ENCODE measurements at regions not wholly inside any gene's neighbourhood (a gene's known extent, or its start where the extent isn't known, plus 50 kb on each side); places are given as distances from the start of the nearest gene placed in this dataset.

DNA sequence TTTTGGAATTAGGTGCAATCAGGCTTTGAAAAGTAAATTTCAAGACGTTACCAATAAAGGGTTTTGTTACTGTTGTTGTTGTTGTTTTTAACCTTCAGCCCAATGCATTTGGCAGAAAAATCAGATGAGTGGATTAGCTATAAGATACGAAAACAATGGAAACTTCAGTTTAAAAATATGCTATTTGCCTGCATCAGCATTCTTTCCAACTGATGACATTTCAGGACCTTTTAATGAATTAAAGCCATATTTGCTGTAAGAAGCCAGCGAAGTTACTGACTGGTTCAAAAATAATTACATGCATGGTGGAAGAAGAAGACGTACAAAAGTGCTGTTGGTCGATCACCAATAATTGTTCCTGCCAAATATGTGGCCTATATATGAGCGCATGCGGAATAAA lies 639.3 kb upstream of the SOX11 start:
- H3K4me3 ChIP-seq (ENCODE audit: low read length), result no peak overlapping the region
- DNase-seq (ENCODE audit: low read depth), result no peak
- TF ChIP-seq CTCF (IDR thresholded peaks at IDR 0.05; ENCODE audit: insufficient read depth, low read depth, low read length, missing control alignments), result no peak

- DNase-seq (ENCODE audit: low read depth), result no peak
- TF ChIP-seq CTCF (IDR thresholded peaks at IDR 0.05; ENCODE audit: insufficient read depth, low read depth, low read length, missing control alignments), result no peak
- no peak overlapping the region for H3K4me3 ChIP-seq (ENCODE audit: low read length)
These were observed 634.3 kb upstream of the SOX11 start for GRCh38 chr2:5057891-5058351.

DNA sequence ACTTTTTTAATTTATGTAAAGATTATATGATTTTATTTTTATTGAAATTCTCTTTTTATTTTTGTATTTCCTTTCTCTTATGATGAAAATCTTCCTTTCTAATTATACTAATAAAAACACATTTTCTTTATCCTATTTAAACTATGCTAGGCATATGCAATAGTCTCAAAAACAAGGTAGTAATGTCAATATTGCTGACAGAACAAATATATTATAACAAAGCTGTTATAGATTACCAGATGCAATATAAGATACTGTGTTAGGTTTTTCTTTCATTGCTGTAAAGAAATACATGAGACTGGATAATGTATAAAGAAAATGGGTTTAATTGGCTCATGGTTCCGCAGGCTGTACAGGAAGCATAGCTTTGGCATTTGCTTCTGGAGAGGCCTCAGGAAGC lies 631.2 kb upstream of the SOX11 start:
- DNase-seq (ENCODE audit: low read depth), result no peak
- no peak overlapping the region for H3K4me3 ChIP-seq (ENCODE audit: low read length)
- TF ChIP-seq CTCF (IDR thresholded peaks at IDR 0.05; ENCODE audit: insufficient read depth, low read depth, low read length, missing control alignments), result no peak

DNA sequence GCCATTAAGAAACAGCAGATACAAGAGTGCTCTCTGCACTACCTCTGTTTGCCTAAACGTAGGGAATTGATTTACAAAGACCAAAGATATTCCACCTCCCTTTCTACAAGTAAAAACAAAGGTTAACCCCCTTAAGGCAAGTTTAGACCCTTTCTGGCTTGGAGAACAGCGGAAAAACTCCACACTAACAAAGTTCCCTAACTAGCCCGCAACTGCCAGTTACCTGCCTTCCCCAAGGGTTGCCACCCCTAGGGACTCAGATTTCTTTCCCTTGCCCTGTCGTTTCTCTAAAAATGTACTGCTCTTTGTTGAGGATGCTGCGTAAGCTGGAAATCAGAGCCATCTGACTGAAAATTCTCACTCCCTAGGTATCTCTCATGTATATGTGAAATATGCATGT lies 627.5 kb upstream of the SOX11 start:
- no peak overlapping the region for H3K4me3 ChIP-seq (ENCODE audit: low read length)
- TF ChIP-seq CTCF (IDR thresholded peaks at IDR 0.05; ENCODE audit: insufficient read depth, low read depth, low read length, missing control alignments), result no peak
- no peak for DNase-seq (ENCODE audit: low read depth)

DNA sequence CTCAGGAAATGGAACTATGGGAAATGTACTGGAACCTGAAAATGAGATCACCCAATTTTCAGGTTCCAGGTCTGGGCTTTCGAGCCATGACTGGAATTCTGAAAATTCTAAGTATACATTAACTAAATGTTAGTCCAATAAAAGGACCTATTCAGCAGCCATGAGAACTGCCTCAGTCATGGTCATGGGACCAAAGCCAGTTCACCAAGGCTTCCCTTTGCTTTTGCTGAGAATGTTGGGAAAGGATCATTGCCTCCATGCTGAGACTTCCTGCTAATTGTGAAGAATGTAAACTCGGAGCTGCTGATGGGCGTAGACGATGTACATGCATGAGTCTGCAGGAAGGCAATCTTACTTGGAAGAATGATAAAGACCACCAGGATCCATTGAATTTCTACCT lies 624.4 kb upstream of the SOX11 start:
- no peak overlapping the region for H3K4me3 ChIP-seq (ENCODE audit: low read length)
- TF ChIP-seq CTCF (IDR thresholded peaks at IDR 0.05; ENCODE audit: insufficient read depth, low read depth, low read length, missing control alignments), result no peak
- no peak for DNase-seq (ENCODE audit: low read depth)

DNA sequence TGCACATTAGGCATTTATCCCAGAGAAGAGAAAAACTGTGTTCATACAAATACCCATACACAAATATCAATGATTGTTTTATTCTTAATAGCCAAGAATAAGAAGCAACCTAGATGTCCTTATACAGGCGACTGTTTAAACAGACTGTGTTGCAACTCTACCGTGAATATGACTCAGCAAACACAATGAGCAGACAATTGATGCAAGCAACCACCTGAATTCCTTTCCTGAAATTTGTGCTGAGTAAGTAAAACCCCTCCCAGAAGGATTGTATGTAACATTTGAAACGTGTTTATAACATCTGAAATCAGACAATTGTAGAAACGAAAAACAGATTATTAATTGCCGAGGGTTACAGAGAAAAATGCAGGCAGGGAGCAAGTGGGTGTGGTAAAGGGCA lies 621.9 kb upstream of the SOX11 start:
- H3K4me3 ChIP-seq (ENCODE audit: low read length), result no peak overlapping the region
- no peak for TF ChIP-seq CTCF (IDR thresholded peaks at IDR 0.05; ENCODE audit: insufficient read depth, low read depth, low read length, missing control alignments)
- DNase-seq (ENCODE audit: low read depth), result peak; percentile 79

DNA sequence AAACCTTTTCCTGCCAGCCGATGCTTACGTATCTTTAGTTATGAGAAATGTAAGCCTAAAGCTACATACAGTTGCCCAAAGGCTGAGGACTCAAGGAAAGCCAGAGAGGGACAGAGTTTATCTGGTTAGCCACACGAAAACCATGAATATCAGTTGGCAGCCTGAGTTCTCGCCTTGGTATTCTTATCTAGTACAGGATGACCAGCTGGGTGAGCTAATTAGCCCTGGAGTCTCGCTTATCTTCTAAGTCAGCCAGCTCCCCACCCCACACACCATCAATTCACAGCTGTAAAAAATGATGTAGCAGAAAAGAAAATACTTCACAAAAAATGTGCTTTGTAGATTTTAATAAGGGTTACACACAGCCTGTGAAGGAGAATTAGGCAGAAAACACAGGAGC lies 617.5 kb upstream of the SOX11 start:
- no peak for TF ChIP-seq CTCF (IDR thresholded peaks at IDR 0.05; ENCODE audit: insufficient read depth, low read depth, low read length, missing control alignments)
- H3K4me3 ChIP-seq (ENCODE audit: low read length), result no peak overlapping the region
- DNase-seq (ENCODE audit: low read depth), result no peak

Measured in epithelial cell of esophagus (primary cell).